Common myeloid progenitor, CD34-positive (primary cell): ENCODE measurements at regions not wholly inside any gene's neighbourhood (a gene's known extent, or its start where the extent isn't known, plus 50 kb on each side); places are given as distances from the start of the nearest gene placed in this dataset.

Experiments
- CTCF ChIA-PET: fragments of 350-600 bp; sonication (Branson Sonifier 250); formaldehyde crosslinking; loops from one replicate; lab custom pipeline; 2021; ENCODE audit warnings: antibody characterized with exemption; lab: Charles Lee
- POLR2A ChIA-PET: fragments of 350-600 bp; sonication (Branson Sonifier 250); formaldehyde crosslinking; loops from one replicate; lab custom pipeline; 2021; ENCODE audit warnings: antibody characterized with exemption; lab: Charles Lee
- DNase-seq, 3 donors: peaks; one replicate each; pipeline versions ENCODE4 v3.0.0 to v3.0.0-alpha.2; 2013
- H3K27ac ChIP-seq, 2 experiments: 1 replicate in 1 of 2; 2 replicates in 1 of 2; pipeline ENCODE4 v1.7.0; 2013; ENCODE audit warnings: inconsistent platforms in 2 of 2, low read length in 2 of 2, mild to moderate bottlenecking in 2 of 2, low read depth in 1 of 2, moderate library complexity in 1 of 2; ENCODE audit not compliant: severe bottlenecking in 2 of 2, insufficient read depth in 1 of 2, poor library complexity in 1 of 2
- H3K27me3 ChIP-seq, 5 experiments: replicated peaks in 2 of 5; 1 replicate in 3 of 5; 2 replicates in 2 of 5; pipeline versions ENCODE4 v1.6.1 to v1.7.0; 2013; ENCODE audit warnings: low read length in 4 of 5, mild to moderate bottlenecking in 2 of 5, moderate library complexity in 2 of 5, inconsistent platforms in 1 of 5; ENCODE audit not compliant: insufficient read depth in 5 of 5, control insufficient read depth in 4 of 5
- H3K36me3 ChIP-seq, 4 experiments: 1 replicate in 2 of 4; 2 replicates in 2 of 4; pipeline versions ENCODE4 v1.6.1 to v1.7.0; 2013; ENCODE audit warnings: low read length in 3 of 4, control low read depth in 1 of 4, mild to moderate bottlenecking in 1 of 4; ENCODE audit not compliant: control insufficient read depth in 4 of 4, insufficient read depth in 4 of 4
- H3K4me1 ChIP-seq, 4 experiments: 1 replicate in 3 of 4; 2 replicates in 1 of 4; pipeline versions ENCODE4 v1.6.1 to v1.7.1; 2013; ENCODE audit warnings: low read length in 3 of 4, mild to moderate bottlenecking in 3 of 4, control low read depth in 1 of 4, inconsistent platforms in 1 of 4, moderate library complexity in 1 of 4; ENCODE audit not compliant: control insufficient read depth in 4 of 4, insufficient read depth in 4 of 4; ENCODE audit errors: control extremely low read depth in 1 of 4
- H3K4me3 ChIP-seq, 7 experiments: 1 replicate in 4 of 7; 2 replicates in 3 of 7; pipeline versions ENCODE4 v1.5.1 to v1.7.0; 2013; ENCODE audit warnings: mild to moderate bottlenecking in 7 of 7, low read length in 6 of 7, moderate library complexity in 6 of 7, inconsistent platforms in 2 of 7, low read depth in 2 of 7, control low read depth in 1 of 7; ENCODE audit not compliant: insufficient read depth in 4 of 7, control insufficient read depth in 1 of 7; ENCODE audit errors: extremely low read depth in 1 of 7
- H3K9me3 ChIP-seq, 5 experiments: 1 replicate in 4 of 5; 2 replicates in 1 of 5; pipeline versions ENCODE4 v1.6.1 to v1.7.1; 2013; ENCODE audit warnings: low read length in 4 of 5, mild to moderate bottlenecking in 2 of 5, inconsistent platforms in 1 of 5, low read depth in 1 of 5, moderate library complexity in 1 of 5; ENCODE audit not compliant: control insufficient read depth in 4 of 5, insufficient read depth in 2 of 5; ENCODE audit errors: control extremely low read depth in 1 of 5
- WGBS: methylation state at CpG from one replicate; pipeline ENCODE4 v1.1.5; 2013; ENCODE audit not compliant: insufficient coverage; 5-methylcytosine and 5-hydroxymethylcytosine counted together

- Histone ChIP-seq H3K27ac (no peak overlapping the region), H3K9me3 (peaks cover 0 to 10% (median 3%) of the 10 kb centered on the region in 5 experiments), H3K27me3 (no peaks in the 10 kb centered on the region), H3K4me1 (no peaks in the 10 kb centered on the region), H3K36me3 (no peaks in the 10 kb centered on the region), H3K4me3 (no peak overlapping the region)
- no peak for DNase-seq
- CTCF ChIA-PET = no interaction called here
- no CpG with 5 or more reads among the region's 1 CpG for WGBS
- POLR2A ChIA-PET = no interaction called here
Observed at GRCh38 chr4:124133753-124134152, 578.8 kb downstream of the ANKRD50 start.

GRCh38 chr4:124135409-124135813, 577.1 kb downstream of the ANKRD50 start:
- H3K27me3 ChIP-seq = no peaks in the 10 kb centered on the region
- 57% methylated on average over 1 of the region's 1 CpG for whole genome bisulfite sequencing
- H3K36me3 ChIP-seq = no peaks in the 10 kb centered on the region
- H3K4me3 ChIP-seq = no peak overlapping the region
- no peaks in the 10 kb centered on the region for H3K4me1 ChIP-seq
- H3K9me3 ChIP-seq = peaks cover 0 to 10% (median 3%) of the 10 kb centered on the region in 5 experiments
- no peak for DNase-seq
- no peak overlapping the region for H3K27ac ChIP-seq
- CTCF ChIA-PET = no interaction called here
- POLR2A ChIA-PET = no interaction called here

GRCh38 chr4:124139044-124139443, 573.5 kb downstream of the ANKRD50 start:
- 95% methylated on average over 5 of the region's 6 CpGs for WGBS
- CTCF ChIA-PET = no interaction called here
- H3K9me3 ChIP-seq = peaks cover 0 to 1% (median 0%) of the 10 kb centered on the region in 5 experiments
- DNase-seq = no peak
- H3K36me3 ChIP-seq = no peaks in the 10 kb centered on the region
- no peak overlapping the region for H3K4me3 ChIP-seq
- H3K27me3 ChIP-seq = no peaks in the 10 kb centered on the region
- POLR2A ChIA-PET = no interaction called here
- H3K4me1 ChIP-seq = no peaks in the 10 kb centered on the region
- no peak overlapping the region for H3K27ac ChIP-seq

- WGBS = 100% methylated on average over 1 of the region's 4 CpGs
- no peak for DNase-seq
- H3K36me3 ChIP-seq = no peaks in the 10 kb centered on the region
- H3K4me1 ChIP-seq = no peaks in the 10 kb centered on the region
- peaks cover 0 to 1% (median 0%) of the 10 kb centered on the region in 5 experiments for H3K9me3 ChIP-seq
- CTCF ChIA-PET = no interaction called here
- H3K27ac ChIP-seq = no peak overlapping the region
- POLR2A ChIA-PET = no interaction called here
- H3K4me3 ChIP-seq = no peak overlapping the region
- no peaks in the 10 kb centered on the region for H3K27me3 ChIP-seq
Observed at GRCh38 chr4:124143632-124144031, 568.9 kb downstream of the ANKRD50 start.

- 100% methylated on average over 2 of the region's 4 CpGs for WGBS
- no peaks in the 10 kb centered on the region for H3K4me1 ChIP-seq
- H3K27ac ChIP-seq = no peak overlapping the region
- no peak overlapping the region for H3K4me3 ChIP-seq
- peaks cover 0 to 1% (median 0%) of the 10 kb centered on the region in 5 experiments for H3K9me3 ChIP-seq
- no peaks in the 10 kb centered on the region for H3K36me3 ChIP-seq
- H3K27me3 ChIP-seq = no peaks in the 10 kb centered on the region
- CTCF ChIA-PET = interaction anchor here (0.9 kb wide), 1 partner anchor 32 kb away, joined by 3 read pairs; no protein-coding TSS in a partner anchor
- no peak for DNase-seq
- POLR2A ChIA-PET = no interaction called here
Observed at GRCh38 chr4:124144238-124144654, 568.3 kb downstream of the ANKRD50 start.

- CTCF ChIA-PET = interaction anchor here (1.2 kb wide), 1 partner anchor 27 kb away, joined by 3 read pairs; no protein-coding TSS in a partner anchor
- Histone ChIP-seq H3K4me1 (no peaks in the 10 kb centered on the region), H3K27me3 (no peaks in the 10 kb centered on the region), H3K4me3 (no peak overlapping the region), H3K9me3 (peaks cover 0 to 1% (median 0%) of the 10 kb centered on the region in 5 experiments), H3K27ac (no peak overlapping the region), H3K36me3 (no peaks in the 10 kb centered on the region)
- WGBS = no CpG with 5 or more reads among the region's 1 CpG
- POLR2A ChIA-PET = no interaction called here
- DNase-seq = no peak
Observed at GRCh38 chr4:124146068-124146467, 566.5 kb downstream of the ANKRD50 start.

GRCh38 chr4:124151031-124151430, 561.5 kb downstream of the ANKRD50 start:
- POLR2A ChIA-PET = no interaction called here

More at GRCh38 chr4:124151031-124151430, 561.5 kb downstream of the ANKRD50 start:
- no peaks in the 10 kb centered on the region for H3K27me3 ChIP-seq
- H3K4me3 ChIP-seq = no peak overlapping the region
- H3K9me3 ChIP-seq = no peaks in the 10 kb centered on the region
- CTCF ChIA-PET = interaction anchor here (1.2 kb wide), 1 partner anchor 378 kb away, joined by 4 read pairs; no protein-coding TSS in a partner anchor
- no peaks in the 10 kb centered on the region for H3K36me3 ChIP-seq
- no peak overlapping the region for H3K27ac ChIP-seq
- H3K4me1 ChIP-seq = peaks cover 0 to 12% (median 0%) of the 10 kb centered on the region in 4 experiments
- WGBS = 83% methylated on average over 1 of the region's 2 CpGs
- no peak for DNase-seq
